Stimulated activated naive CD4-positive, alpha-beta T cell (primary cell): ENCODE measurements at regions not wholly inside any gene's neighbourhood (a gene's known extent, or its start where the extent isn't known, plus 50 kb on each side); places are given as distances from the start of the nearest gene placed in this dataset.
"Not testable (repeated sequence)": the region's sequence is repeated elsewhere in the genome, so short reads cannot be mapped to it uniquely, and the experiment has no call there.

ENCODE experiments used
- DNase-seq, 6 experiments: peaks; one replicate each; lab custom pipeline; 2025; lab: John Stamatoyannopoulos, UW

DNA sequence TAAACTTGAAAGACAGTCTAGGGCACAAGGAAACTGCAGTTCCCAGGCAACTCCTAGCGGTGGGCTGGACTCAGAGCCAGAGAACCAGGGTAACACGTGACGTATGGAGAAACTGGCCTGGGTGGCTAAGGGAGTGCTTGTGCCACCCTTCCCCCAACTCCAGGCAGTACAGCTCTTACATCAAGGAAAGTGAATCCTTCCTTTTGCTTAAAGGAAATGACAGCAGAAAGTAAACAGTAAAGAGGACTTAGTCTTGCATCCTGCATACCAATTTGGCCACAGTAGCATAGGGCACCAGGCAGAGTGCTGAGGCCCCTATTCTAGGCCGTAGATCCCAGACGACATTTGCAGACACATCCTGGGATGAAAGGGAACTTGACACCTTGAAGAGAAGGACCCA lies 322.8 kb downstream of the CD109 start:
- DNase-seq: no peak

DNA sequence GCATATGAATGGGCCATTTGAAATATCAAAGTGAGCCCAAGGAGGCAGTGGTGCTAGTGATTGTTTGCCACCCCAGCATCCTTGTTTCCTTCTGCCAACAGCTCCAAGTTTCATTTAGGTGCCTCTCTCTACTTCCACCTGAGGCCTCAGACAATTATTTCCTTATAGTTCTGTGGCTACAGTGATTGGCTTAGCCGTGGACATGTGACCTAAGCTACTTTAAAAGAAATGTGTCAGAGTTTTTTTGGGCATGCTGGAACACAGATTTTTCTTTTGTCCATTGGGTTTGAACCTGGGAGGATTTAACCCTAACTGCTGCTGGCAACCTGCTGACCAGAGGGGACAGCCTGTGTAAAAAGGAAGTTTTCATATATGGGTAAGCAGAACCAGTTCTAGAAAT lies 319.4 kb downstream of the CD109 start:
- DNase-seq: no peak

- no peak for DNase-seq
These were observed 304.9 kb downstream of the CD109 start for GRCh38 chr6:74000666-74001490.

GRCh38 chr6:73990609-73991238 lies 294.7 kb downstream of the CD109 start:
- not testable (repeated sequence) for DNase-seq

GRCh38 chr6:73989428-73989827 lies 293.4 kb downstream of the CD109 start:
- DNase-seq: no peak

DNA sequence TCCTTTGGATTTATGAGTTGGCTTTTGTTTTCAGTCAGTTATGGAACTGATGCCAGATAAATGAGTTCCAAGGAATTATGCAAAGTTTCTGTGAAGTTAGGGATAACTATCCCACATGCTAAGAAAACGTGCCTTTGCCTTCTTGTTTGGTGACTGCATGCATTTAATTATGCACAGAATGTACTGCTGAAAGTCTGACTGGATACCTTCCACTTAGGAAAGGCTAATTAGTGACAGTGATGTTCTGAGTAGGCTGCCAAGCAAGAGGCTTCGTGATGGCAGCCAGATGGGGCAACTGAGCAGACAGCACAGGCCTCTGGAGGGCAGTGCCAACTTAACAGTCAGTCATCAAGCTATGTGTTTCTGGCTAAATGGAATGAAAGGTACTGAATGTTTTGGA lies 289.9 kb downstream of the CD109 start:
- no peak for DNase-seq

- DNase-seq: no peak
These were observed 288.7 kb downstream of the CD109 start for GRCh38 chr6:73984571-73985210.

DNA sequence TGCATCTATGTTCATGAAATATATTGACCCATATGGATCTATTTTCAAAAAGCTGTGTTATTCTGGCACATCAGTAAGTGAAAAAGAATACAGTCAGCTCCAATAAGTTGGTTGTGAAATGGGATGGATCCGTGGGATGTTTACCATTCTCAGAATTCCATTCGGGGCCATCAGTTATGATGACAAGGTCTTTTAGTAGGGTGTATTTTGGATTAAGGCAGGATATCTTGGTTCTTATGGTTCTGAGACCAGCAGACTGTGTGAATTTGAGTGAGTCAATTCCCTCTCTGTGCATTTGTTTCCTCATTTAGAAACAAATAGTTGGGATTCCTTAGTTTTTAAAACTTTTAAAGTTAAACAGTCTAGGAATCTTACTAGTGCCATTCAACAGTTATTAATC lies 287.4 kb downstream of the CD109 start:
- no peak for DNase-seq

DNA sequence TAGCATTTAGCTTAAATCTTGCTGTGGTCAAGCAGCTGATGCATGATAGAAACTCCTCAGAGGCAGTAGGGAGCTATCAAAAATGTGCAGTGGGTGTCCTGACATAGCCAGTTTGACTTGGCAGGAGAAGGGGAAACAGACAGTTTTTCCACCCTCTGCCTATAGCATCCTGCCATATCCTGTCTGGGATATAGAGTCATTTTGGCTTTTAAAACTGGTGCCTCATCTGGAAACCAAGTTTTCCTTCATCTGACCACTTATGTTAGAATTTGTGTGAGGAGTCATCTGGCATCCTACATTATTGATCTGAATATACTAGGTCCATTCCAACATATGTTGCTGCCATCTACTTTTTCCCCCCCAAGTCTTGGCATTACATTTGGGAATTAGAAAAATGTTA lies 284.1 kb downstream of the CD109 start:
- no peak for DNase-seq

DNA sequence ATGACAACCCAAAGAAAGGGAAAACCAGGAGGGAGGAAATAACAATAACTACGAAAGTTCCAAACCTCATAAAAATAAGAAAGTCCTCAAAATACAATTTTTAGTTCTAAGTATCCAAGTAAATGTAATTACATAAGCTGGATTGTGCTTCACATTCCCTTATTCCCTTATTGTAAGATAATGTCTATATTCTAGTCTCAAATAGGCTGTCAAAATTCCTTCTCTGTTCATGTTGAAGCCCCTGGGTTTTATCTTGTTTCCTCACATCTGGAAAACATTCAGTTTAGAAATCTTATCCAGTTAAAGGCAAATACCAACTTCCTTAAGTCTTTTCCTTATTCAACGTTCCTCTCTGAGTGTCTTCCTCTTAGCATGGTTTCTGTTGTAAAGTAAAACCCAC lies 282.3 kb downstream of the CD109 start:
- no peak for DNase-seq

- not testable (repeated sequence) for DNase-seq
These were observed 276.5 kb downstream of the CD109 start for GRCh38 chr6:73972518-73972917.

- no peak for DNase-seq
These were observed 274.3 kb downstream of the CD109 start for GRCh38 chr6:73969971-73970970.

- DNase-seq: no peak
These were observed 272.3 kb downstream of the CD109 start for GRCh38 chr6:73968221-73968757.

GRCh38 chr6:73965539-73966029 lies 269.6 kb downstream of the CD109 start:
- no peak for DNase-seq

DNA sequence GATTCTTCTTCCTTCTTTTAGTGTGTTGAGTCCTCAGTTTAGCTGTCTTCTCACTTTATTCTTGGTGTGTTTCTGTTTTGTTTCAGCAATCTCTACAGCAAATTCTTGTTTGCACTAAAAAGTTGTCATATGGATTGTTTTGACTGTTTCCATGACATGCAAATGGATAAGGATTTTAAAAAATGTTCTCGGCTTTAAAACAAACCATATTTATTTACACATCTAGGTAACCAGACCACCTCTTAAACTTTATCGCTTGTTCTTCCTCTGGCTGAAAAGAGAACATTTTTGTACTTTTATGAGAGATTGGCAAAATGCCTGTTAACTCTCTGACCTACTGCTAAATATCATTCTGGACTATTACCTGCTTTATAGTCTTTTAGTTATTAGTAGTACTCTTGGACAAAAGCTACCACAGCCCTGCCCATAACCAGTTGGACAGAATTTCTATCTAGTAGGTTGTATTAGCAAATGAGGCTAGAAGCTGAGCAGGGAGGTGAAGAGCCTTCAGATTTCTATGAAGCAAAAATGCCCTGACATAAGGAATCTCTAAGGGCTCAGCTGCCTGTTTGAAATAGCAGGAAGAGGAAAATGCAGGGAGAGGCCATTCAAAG lies 268.3 kb downstream of the CD109 start:
- no peak for DNase-seq

- no peak for DNase-seq
These were observed 266.9 kb downstream of the CD109 start for GRCh38 chr6:73962884-73963283.

GRCh38 chr6:73956305-73956704 lies 260.3 kb downstream of the CD109 start:
- DNase-seq: no peak

- no peak for DNase-seq
These were observed 259.8 kb downstream of the CD109 start for GRCh38 chr6:73955800-73956199.

- DNase-seq: no peak
These were observed 258.9 kb downstream of the CD109 start for GRCh38 chr6:73954881-73955280.

DNA sequence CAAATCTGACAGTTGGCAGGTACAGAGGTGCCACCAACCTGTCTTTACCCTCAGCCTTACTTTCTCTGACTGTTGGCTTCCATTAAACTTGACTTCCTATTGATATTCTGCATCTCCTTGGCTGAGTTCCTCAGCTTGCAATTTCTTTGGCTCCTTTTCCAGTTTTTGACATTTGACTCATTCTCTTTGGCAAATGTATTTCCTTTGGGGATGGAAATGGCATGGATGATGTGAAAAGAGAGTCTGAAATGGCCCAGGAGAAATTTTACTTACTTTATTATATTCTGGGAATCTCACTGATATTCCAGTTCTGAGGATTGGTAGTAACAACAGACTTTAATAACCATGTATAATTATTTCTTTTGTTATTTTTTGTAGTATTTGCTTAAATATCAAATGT lies 255.2 kb downstream of the CD109 start:
- DNase-seq: no peak
